ENCODE measurements at regions not wholly inside any gene's neighbourhood (a gene's known extent, or its start where the extent isn't known, plus 50 kb on each side); places are given as distances from the start of the nearest gene placed in this dataset.

DNA sequence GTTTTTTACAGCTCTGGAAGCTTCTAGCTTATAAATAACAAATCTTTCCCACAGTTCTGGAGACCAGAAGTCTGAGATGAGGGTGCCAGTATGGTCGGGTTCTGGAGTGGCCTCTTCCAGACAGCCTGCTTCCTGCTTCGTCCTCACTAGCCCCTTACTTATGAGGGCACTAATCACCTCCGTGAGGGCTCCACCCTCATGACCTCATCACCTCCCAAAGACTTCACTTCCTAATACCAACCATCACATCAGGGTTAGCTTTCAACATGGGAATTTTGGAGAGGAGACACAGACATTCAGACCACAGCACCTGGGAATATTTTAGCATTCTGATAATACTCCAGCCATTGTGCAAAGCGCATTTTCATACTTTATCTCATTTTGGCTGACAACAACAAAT is 223.7 kb upstream of the IRF2BP2 start:
- Histone ChIP-seq H3K4me3 (ENCODE audit: low read depth, low read length) (no peak overlapping the region), H3K36me3 (replicated peaks) (no peaks in the 10 kb centered on the region), H3K27me3 (replicated peaks) (no peaks in the 10 kb centered on the region), H3K27ac (no peak overlapping the region)
- TF ChIP-seq, protein P1, sequence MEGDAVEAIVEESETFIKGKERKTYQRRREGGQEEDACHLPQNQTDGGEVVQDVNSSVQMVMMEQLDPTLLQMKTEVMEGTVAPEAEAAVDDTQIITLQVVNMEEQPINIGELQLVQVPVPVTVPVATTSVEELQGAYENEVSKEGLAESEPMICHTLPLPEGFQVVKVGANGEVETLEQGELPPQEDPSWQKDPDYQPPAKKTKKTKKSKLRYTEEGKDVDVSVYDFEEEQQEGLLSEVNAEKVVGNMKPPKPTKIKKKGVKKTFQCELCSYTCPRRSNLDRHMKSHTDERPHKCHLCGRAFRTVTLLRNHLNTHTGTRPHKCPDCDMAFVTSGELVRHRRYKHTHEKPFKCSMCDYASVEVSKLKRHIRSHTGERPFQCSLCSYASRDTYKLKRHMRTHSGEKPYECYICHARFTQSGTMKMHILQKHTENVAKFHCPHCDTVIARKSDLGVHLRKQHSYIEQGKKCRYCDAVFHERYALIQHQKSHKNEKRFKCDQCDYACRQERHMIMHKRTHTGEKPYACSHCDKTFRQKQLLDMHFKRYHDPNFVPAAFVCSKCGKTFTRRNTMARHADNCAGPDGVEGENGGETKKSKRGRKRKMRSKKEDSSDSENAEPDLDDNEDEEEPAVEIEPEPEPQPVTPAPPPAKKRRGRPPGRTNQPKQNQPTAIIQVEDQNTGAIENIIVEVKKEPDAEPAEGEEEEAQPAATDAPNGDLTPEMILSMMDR (IDR thresholded peaks at IDR 0.05; ENCODE audit: low read depth, low read length, missing control alignments): no peak
- DNase-seq: no peak
- in situ Hi-C loops (cut with HindIII; ENCODE audit: low pct_ligation_motif_present, low sequenced_read_pairs): loop anchor here (25.0 kb wide), 1 partner anchor 96 kb away; no protein-coding TSS in a partner anchor

DNA sequence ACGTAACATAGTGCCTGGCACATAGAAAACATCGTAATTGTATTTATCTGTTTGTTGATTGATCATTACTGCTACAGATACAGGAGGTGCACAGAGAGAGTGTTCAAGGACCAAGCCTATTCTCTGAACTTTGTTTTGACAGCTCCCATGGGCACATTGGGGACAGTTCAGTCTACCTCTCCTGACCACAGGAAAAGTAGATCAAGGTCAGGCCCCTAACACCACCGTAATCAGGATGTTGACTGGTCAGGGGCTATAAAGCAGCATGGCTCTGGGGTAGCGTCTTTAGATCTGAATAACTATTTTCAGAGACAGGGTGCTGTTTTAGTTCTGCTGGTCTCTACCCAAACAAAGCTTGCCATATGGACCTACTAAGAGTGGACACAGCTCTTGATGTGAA is 223.1 kb upstream of the IRF2BP2 start:
- H3K27ac ChIP-seq: no peak overlapping the region
- H3K36me3 ChIP-seq (replicated peaks): no peaks in the 10 kb centered on the region
- no peaks in the 10 kb centered on the region for H3K27me3 ChIP-seq (replicated peaks)
- TF ChIP-seq, protein P1 (IDR thresholded peaks at IDR 0.05; ENCODE audit: low read depth, low read length, missing control alignments): no peak
- in situ Hi-C loops (cut with HindIII; ENCODE audit: low pct_ligation_motif_present, low sequenced_read_pairs): loop anchor here (25.0 kb wide), 1 partner anchor 96 kb away; no protein-coding TSS in a partner anchor
- no peak overlapping the region for H3K4me3 ChIP-seq (ENCODE audit: low read depth, low read length)
- no peak for DNase-seq

DNA sequence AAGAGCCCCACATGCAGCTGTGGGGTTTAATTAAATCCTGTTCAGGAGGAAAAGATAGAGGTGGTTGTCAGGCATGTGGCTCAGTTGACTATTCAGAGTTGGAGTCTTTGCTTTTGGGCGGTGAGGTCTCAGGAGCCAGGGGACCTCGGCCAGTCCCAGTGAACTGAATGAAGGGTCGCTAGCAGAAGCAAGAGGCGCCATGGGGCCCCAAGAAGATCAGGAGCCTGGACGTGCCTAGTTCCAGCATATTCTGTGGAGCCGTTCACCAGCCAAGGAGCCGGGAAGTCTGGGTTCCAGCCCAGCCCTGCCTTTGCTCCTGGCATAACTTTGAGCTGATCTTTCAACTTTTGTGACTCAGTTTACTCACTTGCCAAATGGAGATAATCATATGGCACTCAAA is 217.7 kb upstream of the IRF2BP2 start:
- in situ Hi-C loops (cut with HindIII; ENCODE audit: low pct_ligation_motif_present, low sequenced_read_pairs): loop anchor here (25.0 kb wide), 1 partner anchor 90 kb away; no protein-coding TSS in a partner anchor
- Histone ChIP-seq H3K4me3 (ENCODE audit: low read depth, low read length) (no peak overlapping the region), H3K36me3 (replicated peaks) (no peaks in the 10 kb centered on the region), H3K27ac (no peak overlapping the region), H3K27me3 (replicated peaks) (no peaks in the 10 kb centered on the region)
- no peak for DNase-seq
- TF ChIP-seq, protein P1 (IDR thresholded peaks at IDR 0.05; ENCODE audit: low read depth, low read length, missing control alignments): no peak

DNA sequence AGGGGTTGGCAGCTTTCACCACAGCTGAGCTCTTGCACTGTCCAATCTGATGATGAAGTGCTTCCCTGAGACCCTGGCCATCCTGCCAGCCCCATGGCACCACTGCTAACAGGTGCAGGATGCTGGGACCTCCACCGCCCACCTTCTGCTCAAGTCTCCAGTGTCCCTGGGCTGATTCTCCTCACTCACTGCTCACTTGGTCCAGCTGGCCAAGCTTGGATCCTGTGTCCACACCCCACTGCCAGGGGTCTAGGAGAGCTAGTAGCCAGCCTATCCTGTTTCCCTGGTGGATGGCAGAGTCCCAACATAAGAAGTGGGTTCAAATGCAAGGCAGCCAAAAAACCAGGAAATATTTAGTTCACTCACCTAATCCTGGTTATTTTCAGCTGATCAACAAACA is 217.2 kb upstream of the IRF2BP2 start:
- in situ Hi-C loops (cut with HindIII; ENCODE audit: low pct_ligation_motif_present, low sequenced_read_pairs): loop anchor here (25.0 kb wide), 1 partner anchor 90 kb away; no protein-coding TSS in a partner anchor
- no peak overlapping the region for H3K27ac ChIP-seq
- TF ChIP-seq, protein P1 (IDR thresholded peaks at IDR 0.05; ENCODE audit: low read depth, low read length, missing control alignments): no peak

DNA sequence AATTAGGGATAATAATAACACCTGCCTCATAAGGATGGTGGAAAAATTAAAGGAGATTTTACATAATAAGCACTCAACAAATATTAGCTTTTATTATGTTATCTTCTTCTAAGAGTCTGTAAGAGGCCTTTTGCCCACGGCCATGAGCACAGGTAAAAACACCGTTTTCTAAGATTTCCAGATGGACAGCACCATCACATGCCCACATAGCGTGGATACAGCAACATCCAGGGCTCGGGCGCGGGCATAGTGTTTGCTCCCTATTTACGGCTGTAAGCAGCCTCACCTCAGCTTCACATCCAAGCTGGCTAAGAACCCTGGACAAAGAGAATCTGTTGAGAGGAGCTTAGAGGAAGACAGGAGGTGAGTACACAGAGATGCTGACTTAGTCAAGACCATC is 216.4 kb upstream of the IRF2BP2 start:
- in situ Hi-C loops (cut with HindIII; ENCODE audit: low pct_ligation_motif_present, low sequenced_read_pairs): loop anchor here (25.0 kb wide), 1 partner anchor 89 kb away; no protein-coding TSS in a partner anchor
- TF ChIP-seq, protein P1 (IDR thresholded peaks at IDR 0.05; ENCODE audit: low read depth, low read length, missing control alignments): no peak
- Histone ChIP-seq H3K4me3 (ENCODE audit: low read depth, low read length) (no peak overlapping the region), H3K27me3 (replicated peaks) (no peaks in the 10 kb centered on the region), H3K36me3 (replicated peaks) (no peaks in the 10 kb centered on the region), H3K27ac (no peak overlapping the region)
- DNase-seq: no peak

More for the DNA sequence above, 217.2 kb upstream of the IRF2BP2 start:
- DNase-seq: no peak
- no peaks in the 10 kb centered on the region for H3K36me3 ChIP-seq (replicated peaks)
- H3K4me3 ChIP-seq (ENCODE audit: low read depth, low read length): no peak overlapping the region
- no peaks in the 10 kb centered on the region for H3K27me3 ChIP-seq (replicated peaks)

Measured in brain microvascular endothelial cell (primary cell).